Stimulated activated CD8-positive, alpha-beta memory T cell treated with anti-CD3 and anti-CD28 coated beads, Interleukin-7, amount 100 ng/mL, for 1 hour (primary cell): ENCODE measurements at regions not wholly inside any gene's neighbourhood (a gene's known extent, or its start where the extent isn't known, plus 50 kb on each side); places are given as distances from the start of the nearest gene placed in this dataset.

Experiments
- DNase-seq, 2 donors: peaks; one replicate each; pipeline ENCODE4 v3.0.0-alpha.2; 2020; ENCODE audit warnings: low read depth in 2 of 2

DNA sequence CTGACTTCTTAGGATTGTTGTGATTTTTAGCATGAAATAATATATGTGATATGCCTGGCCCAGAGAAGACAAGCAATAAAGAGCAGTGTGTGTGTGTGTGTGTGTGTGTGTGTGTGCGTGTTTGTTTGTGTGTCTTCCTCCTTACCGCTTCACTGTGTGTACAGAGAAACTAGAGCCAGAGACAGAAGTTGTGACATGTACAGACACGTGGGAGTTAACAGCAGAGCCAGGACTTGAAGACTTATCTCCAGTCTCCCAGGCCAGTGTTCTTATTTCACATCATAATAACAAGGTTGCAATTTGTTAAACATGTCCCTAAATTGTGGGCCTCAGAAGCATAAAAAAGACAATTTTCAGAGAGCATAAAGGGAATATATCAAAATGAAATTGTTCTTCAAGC, 192.0 kb upstream of the JUN start:
- no peak for DNase-seq

DNA sequence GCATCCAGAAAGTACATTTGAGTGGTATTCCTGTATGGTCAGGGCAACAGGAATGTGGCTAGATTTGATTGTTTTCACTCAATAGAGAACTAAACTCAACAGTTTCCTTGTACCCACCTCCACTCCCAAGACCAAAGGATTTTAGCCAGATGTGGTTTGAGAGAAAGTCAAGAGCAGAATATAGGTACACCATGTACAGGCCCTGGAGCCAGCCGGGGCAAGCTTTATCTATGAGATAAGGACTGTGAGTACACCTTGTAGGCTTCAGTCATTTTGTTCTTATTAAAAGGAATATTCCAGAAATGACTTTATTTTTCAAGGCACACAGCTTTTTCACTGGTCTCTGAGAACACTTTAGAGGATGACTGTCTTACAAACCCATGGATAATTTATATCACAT, 192.4 kb upstream of the JUN start:
- DNase-seq: no peak

DNA sequence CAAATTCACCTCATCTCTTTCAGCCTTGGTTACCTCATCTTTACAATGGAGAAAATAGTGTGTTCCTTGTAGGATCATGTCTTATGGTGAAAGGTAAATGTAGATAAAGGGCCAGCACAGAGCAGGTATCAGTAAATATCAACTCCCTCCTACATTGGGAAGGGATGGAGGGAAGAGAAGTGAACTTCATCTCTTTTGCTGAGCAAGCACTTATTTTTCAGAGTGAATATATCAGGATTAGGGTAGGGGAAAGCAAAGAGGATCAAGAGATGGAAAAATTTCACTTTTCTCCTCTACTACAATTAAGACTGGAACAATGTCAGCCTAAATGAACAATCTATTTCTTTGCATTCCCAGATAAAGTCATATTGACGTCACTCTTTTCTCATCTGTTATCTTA, 193.8 kb upstream of the JUN start:
- DNase-seq: no peak

DNA sequence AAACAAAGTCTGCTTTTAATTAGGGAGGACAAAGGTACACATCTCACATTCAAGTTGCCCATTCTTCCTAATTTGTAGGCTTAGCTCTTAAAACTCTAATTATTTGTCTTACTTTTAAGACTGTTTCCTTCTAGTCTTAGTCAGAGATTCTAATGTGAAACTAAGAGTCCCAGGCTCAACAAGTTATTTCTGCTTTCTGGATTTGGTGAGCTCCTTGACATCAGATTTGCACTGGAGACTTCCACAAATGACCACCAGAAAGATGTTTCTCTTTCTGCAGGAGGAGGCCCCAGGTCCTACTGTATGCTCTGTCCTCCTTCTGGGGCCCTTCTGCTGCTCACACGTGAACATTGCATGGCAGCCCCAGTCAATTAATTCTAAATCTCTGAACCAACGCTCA, 194.2 kb upstream of the JUN start:
- DNase-seq: no peak

DNA sequence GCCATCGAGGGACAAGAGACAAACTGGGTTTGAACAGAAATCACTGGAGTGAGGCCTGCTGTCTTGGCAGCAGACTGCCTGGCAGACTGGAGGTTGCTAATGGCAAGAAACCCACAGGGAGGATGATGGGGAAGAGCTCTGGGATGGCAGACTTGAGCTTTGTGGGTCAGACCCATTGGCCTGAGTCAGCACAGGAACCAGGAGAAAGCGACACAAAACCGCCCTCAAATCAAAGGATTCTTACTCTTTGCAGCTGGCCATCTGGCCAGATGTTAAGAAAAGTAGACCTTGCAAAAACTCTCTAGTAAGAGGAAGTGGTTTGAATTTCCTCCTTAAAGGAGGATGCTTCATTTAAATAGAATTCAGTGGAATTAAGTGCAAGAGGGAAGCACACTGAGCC, 195.2 kb upstream of the JUN start:
- DNase-seq: no peak

DNA sequence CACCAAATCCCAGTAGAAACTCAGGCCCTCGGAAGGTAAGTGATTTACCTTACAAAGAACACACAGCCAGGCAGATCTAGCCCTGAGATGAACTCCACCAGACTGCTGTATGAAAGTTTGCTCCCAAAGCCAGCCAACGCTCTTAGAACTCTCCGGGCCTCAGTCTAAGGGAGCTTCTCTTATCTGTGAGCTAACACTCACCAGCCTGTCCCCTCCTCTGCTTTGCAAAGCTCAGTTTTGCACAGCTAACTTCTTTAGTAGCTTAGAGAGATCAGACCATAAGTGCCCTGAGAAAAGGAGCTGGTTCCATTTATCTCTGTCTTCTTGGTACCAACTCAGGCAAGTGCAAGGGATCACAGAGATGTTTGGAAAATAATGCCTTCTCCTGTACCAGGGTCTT, 195.8 kb upstream of the JUN start:
- no peak for DNase-seq

DNA sequence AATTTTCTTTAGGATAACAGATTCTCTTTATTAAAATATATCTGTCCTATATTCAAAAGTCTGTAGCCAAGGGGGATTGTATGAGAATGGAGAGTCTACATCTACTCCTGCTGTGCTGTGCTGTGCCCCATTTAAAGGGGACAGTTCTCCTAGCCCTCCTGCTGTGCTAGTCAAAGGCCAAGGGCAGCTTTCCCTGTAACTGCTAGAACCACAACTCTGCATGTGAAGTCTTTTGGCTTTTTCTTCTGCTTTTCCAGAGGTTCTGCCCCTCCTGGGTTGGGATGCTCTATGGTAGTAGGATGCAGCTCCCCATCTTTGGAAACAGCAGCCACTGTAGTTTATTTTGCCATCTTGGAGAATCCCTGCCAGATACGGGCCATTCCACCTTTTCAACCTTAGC, 197.5 kb upstream of the JUN start:
- DNase-seq: no peak

DNA sequence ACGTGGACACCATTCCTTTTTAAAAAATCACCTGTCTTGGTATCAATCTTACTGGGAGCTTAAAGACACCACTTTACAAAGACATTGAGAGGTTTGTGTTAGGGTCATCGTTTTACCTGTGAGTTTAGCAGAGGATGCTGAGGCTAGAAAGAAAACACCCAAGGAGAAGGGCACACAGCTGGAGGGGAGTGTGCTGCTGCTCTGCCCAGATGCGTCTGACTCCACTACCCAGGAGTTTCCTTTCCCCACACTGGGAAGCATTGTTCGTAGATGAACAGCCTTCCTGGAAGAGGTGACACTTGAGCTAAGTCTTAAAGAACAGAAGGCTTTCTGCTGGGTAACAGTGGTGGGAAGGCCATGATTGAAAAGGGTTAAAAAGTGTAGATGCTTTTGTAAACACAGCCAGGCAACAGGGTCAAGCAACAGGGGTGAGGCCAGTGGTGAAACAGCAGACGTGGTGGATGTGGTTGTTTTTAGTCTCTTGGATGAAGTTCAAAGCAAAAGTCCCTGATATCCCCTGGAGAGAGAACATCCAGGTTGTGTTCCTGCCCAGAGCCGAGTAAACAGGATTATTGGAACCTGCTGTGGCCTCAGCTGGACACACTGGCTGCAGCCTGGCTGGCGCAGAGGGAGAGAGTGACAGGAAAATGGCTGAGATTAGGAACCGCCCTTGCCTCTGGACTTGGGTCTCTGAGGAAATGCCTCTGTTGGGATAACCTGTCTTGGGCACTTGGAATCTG, 198.6 kb upstream of the JUN start:
- no peak for DNase-seq

DNA sequence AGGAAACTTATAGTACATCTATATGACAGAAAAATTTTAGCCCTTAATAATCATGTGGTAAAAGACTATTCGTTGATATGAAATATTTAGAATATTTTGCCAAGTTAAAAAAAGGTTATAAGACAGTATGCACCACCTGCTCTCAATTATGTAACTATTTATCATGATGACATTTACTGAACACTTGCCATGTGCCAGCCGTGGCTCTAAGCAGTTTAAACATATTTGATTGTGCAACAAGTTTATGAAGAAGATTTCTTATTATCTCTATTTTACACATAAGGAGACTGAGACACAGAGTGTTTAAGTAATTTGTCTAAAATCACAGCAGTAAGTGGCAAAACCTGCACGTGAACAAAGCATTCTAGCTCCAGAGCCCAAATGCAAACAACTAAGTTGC, 199.3 kb upstream of the JUN start:
- no peak for DNase-seq

DNA sequence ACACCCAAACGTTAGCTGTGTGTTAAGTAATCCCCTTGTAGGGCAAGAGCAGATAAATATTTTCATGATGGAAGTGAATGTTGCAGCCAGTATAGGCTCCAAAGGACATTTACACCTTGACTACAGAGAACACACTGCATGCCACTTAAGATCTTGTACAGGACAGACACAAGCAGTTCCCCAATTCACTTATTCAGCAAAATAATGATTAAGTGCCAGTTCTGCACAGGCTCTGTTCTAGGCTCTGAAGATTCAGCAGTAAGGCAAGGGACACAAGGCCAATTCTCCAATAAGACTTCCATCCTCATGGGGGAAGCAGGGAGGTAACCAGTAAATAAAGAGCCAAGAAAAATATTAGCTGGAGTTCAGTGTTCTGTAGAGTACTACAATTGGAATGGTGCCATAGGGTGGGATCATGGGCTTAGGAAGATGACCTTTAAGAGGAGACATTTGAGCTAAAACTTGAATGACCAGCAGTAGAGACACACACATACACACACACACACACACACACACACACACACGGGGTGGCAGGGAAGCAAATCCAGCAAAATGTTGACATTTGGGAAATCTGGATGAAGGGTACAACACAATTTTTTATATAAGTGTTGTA, 199.9 kb upstream of the JUN start:
- no peak for DNase-seq

DNA sequence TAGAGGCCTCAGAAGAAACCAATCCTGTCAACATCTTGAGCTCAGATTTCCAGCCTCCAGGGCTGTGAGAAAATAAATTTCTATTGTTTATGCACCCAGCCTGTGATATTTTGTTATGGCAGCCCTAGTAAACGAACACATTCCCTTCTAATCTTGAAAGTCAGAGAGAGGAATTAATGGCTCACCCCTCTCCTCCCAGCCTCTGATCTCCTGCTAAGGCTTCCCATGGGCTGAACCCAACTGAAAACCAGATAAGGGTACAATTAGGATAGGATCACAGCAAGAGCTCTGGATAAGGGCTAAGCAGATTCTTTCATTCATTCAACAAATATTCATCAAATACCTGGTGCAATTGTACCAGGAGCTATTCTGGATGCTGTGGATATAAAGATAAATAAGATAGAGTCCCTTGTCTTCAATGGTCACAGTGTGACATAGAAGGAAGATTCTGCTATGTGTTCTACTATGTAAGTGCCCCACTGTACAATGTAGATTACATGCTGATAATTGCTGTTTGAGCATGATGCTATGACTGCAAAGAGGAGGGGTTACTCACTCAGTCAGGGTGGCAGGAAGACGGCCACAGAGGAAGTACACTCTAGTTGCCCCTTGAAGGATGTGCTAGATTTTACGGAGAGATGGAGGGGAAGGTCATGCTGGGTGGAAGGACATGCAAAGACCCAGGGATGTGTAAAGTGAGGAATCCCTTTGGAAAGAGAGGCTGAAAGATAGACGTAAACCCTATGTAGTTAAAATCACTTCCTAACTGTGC, 203.3 kb upstream of the JUN start:
- no peak for DNase-seq

DNA sequence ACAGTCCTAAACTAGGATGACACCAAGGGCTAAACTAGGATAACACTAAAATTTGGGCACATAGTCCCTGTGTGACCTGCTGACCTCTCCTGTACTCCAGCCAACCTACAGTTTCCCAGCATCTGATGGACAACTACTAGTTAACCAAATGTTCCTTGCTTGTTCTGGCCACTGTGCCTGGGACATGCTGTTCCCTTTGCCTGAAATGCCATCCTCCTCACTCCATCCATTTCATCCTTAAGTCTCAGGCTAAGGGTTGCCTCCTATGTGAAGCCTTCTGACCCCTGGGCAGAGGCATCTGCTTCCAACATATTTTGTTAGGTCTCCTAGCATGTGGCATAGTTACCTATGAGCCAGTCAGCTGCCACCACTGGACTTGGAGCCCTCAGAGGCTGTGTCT, 204.9 kb upstream of the JUN start:
- no peak for DNase-seq

DNA sequence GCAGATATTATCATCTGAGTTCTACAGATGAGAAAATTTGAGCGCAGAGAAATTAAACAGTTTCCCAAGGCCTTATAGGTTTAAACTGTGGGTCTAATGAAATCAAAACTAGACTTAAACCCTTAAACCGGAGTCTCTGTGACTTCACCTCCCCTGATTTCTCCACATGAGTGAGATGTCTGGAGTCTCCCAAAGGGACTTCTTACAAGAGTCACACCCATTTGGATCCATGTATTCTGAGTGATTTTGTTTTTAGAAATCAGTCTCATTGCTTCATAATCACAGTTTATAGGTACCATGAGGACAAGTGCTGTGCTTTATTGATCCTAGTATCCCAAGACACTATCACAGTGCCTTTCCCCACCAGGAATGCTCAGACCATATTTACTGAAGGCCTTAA, 206.0 kb upstream of the JUN start:
- no peak for DNase-seq

DNA sequence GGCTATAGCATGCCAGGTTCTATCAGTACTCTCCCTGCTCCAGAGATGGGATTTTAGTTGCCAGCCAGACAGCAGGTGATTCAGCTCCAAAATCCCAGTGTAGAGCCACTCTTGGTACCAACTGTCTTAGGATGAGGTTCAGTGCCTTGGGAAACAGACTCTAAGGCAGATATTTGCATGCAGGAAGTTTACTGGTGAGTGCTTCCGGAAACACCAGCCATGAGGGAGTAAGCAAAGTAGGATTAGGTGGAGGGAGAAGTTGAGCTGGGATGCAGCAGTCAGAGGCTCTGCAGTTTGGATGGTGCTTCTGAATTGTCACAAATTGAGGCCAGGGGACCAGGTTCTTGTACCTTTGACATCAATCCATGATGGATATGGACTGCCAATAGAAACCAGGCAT, 207.5 kb upstream of the JUN start:
- DNase-seq: no peak

DNA sequence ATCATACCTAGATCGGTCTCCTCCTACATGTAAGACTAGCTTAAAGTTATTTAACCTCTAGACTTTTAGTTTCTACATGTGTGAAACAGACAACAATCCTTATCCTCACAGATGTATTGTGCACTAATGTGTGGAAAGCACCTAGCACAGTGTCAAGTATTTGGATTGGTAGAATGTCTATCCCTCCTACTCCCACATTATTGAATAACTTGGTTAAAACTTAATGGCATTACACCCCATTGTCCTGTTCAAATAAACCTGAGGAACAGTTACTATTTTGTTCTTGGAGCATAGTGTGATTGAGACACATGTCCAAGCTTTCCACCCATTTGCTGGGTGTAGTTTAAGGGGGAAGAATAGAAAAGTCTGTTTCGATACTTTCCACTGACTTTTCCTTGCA, 208.8 kb upstream of the JUN start:
- DNase-seq: no peak

DNA sequence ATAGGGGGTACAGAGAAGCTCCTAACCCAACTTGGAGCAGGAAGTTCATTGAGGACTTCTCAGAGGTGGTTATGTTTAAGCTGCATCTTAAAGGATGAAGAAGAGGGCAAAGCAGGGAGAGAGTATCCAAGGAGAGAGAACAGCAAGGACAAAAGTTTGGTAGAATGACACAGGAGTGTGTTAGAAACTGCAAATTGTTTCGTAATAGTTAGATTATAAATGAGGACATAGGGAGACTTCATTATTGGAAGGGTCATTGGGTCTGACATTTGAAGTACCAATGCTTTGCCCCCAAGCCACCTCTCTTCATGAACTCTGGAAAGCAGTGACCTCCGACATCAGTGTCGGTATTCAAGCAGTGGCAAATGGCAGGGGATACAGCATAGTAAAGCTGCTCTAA, 209.6 kb upstream of the JUN start:
- no peak for DNase-seq

DNA sequence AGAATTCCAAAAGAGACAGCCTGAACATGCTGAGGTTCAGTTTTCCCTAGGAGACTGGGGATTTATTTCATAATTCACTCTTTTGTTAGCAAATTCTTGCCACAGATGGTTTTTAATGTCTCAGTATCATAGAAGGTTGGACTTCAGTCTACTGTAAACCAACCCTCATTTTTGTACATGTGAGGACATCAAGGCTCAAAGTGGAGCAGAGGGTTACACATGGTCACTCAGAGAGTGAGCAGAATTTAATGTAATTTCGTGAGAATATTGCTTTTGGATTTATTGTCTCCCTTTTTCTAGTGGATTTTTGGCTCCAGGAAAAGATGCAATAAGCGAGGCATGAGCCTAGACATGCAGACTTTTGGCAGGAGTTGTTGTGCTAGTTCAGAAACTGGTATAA, 210.8 kb upstream of the JUN start:
- no peak for DNase-seq

DNA sequence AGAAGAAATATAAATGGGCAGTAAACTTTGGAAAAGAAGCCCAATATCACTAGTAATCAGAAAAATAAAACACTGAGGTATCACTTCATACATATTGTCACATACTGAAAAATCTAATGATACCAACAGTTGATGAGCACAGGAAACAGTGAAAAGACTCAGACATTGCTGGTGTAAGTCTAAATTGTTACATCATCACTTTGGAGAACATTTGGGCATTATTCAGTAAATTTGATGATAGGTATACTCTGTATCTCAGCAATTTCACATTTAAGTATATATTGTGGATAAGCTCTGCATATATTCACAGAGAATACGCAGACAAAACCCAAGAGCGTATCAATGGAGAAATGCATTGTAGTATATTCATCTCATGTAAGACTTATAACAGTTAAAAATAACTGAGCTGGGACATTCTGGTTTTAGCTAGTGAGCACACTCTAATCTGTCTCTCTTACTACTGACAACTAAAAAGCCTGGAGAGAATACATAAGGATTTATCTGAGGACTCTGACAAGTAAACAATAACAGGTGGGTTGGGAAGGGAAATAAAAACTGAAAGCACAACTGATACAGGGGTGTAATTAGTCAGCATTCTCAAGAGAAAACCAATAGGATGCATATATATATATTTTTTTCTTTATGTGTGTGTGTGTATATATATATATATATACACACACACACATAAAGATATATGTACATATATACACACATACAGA, 212.7 kb upstream of the JUN start:
- DNase-seq: no peak

DNA sequence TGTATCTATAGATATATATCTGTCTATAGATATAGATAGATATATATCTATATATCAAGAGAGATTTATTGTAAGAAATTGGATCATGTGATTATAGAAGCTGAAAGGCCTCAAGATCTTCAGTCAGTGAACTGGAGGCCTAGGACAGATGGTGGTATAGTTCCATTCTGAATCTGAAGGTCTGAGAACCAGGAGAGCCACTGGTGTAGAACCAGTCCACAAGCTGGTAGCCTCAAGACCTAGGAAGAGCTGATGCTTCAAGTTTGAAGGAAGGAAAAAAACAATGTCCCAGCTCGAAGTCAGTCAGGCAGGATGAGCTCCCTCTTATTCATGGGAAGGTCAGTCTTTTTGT, 213.2 kb upstream of the JUN start:
- DNase-seq: no peak

DNA sequence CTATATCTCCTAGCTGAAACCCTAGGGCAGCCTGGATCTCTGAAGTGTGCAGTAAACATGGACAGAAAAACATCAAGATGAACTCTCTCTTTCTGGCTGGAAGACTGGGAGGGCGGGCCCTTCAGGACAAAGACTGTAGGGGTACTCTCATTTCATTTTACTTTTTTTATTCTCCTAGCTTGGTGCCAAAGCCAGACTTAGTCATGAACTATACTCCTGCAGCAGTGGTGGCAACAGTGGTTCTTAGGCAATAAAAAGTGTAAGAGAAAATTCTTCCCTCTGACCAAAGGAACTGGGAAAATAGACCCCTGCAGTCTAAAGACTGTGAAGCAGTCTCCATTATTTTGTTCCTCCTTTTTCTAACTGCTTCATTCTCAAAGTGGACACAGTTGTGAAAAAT, 213.8 kb upstream of the JUN start:
- no peak for DNase-seq

DNA sequence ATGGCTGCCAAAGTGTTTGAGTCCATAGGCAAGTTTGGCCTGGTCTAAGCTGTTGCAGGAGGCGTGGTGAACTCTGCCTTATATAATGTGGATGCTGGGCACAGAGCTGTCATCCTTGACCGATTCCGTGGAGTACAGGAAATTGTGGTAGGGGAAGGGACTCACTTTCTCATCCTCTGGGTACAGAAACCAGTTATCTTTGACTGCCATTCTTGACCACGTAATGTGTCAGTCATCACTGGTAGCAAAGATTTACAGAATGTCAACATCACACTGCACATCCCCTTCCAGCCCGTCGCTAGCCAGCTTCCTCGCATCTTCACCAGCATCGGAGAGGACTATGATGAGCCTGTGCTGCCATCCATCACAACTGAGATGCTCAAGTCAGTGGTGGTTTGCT, 215.8 kb upstream of the JUN start:
- no peak for DNase-seq

DNA sequence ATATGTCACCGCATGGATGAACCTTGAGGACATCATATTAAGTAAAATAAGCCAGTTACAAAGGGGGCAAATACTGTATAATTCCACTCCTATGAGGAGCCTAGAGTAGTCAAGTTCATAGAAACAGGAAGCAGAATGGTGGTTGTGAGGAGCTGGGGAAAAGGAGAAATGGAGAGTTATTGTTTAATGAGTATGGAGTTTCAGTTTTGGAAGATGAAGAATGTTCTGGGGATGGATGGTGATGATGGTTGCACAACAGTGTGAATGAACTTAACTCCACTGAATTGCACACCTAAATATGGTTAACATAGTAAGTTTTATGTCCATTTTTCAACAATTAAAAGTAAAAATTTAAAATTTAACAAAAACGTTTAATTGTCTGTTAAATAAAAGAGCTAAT, 220.9 kb upstream of the JUN start:
- DNase-seq: no peak
